Ascending aorta (tissue), 2 donors: ENCODE measurements at regions not wholly inside any gene's neighbourhood (a gene's known extent, or its start where the extent isn't known, plus 50 kb on each side); places are given as distances from the start of the nearest gene placed in this dataset.

Experiments used
- DNase-seq, 2 donors: peaks; one replicate each; pipeline ENCODE4 v3.0.0-alpha.2; 2019; ENCODE audit warnings: low spot score in 2 of 2
- H3K27ac ChIP-seq, 2 donors: fragments of 200-600 bp; sonication (generic); one replicate each; pipeline ENCODE4 v1.5.1; 2016 to 2017; ENCODE audit warnings: mild to moderate bottlenecking in 1 of 2
- H3K27me3 ChIP-seq: fragments of 200-600 bp; sonication (generic); one replicate; pipeline ENCODE4 v1.5.1; 2017
- H3K36me3 ChIP-seq, 2 donors: fragments of 200-600 bp; sonication (generic); one replicate each; pipeline ENCODE4 v1.5.1; 2016
- H3K4me1 ChIP-seq, 2 donors: fragments of 200-600 bp; sonication (generic); one replicate each; pipeline ENCODE4 v1.5.1; 2016 to 2017; ENCODE audit warnings: mild to moderate bottlenecking in 1 of 2
- H3K4me3 ChIP-seq, 2 donors: fragments of 200-600 bp; sonication (generic); one replicate each; pipeline ENCODE4 v1.5.1; 2016 to 2017; ENCODE audit warnings: mild to moderate bottlenecking in 1 of 2
- H3K9me3 ChIP-seq, 2 donors: fragments of 200-600 bp; sonication (generic); one replicate each; pipeline ENCODE4 v1.5.1; 2016
- CTCF ChIP-seq, 3 experiments: fragments of 200-600 bp in 2 of 3; fragments of 450-650 bp in 1 of 3; sonication (generic) in 2 of 3; IDR thresholded peaks; one replicate each; pipeline ENCODE4 v1.5.1; 2016 to 2019; ENCODE audit warnings: antibody characterized with exemption in 3 of 3, mild to moderate bottlenecking in 1 of 3, moderate library complexity in 1 of 3
- intact Hi-C: fragments of 100-400 bp; cut with DNase I; formaldehyde crosslinking; loops from one replicate; pipeline ENCODE4 v1.15.1; 2023

- no peak overlapping the region for H3K27ac ChIP-seq
- DNase-seq: no peak
- TF ChIP-seq CTCF (IDR thresholded peaks at IDR 0.05): no peak
- no peaks in the 10 kb centered on the region for H3K27me3 ChIP-seq
- H3K4me3 ChIP-seq: no peak overlapping the region
- no peaks in the 10 kb centered on the region for H3K4me1 ChIP-seq
- no peaks in the 10 kb centered on the region for H3K9me3 ChIP-seq
- no peaks in the 10 kb centered on the region for H3K36me3 ChIP-seq
- intact Hi-C loops: no loop called here
Measured at GRCh38 chr4:26145212-26145611, 175.6 kb upstream of the RBPJ start.

DNA sequence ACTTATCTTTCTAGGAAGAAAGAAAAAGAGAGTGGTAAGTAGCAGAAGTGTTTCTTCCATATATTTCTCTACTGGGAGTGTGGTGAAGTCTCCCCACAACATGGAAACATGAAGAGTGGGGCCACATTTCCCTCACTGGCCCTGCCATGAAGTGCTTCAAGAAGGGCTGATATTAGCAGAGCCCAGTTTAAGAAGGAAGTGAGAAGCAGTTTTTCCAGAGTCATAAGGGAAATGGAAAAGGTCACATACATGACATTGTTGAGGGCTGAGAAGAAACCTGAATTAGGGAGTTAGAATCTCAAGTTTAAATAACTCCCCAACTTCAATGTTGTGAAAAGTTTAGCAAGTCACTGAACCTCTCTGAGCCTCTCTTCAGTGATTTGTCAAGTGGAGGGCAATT lies 171.9 kb upstream of the RBPJ start:
- Histone ChIP-seq H3K4me3 (no peak overlapping the region), H3K9me3 (no peaks in the 10 kb centered on the region), H3K27me3 (no peaks in the 10 kb centered on the region), H3K27ac (no peak overlapping the region), H3K4me1 (no peaks in the 10 kb centered on the region), H3K36me3 (no peaks in the 10 kb centered on the region)
- intact Hi-C loops: no loop called here
- no peak for DNase-seq
- no peak for TF ChIP-seq CTCF (IDR thresholded peaks at IDR 0.05)

- Histone ChIP-seq H3K4me3 (no peak overlapping the region), H3K9me3 (no peaks in the 10 kb centered on the region), H3K36me3 (no peaks in the 10 kb centered on the region), H3K27ac (peak overlapping the region in 1 of 2 donors; percentile 4), H3K27me3 (no peaks in the 10 kb centered on the region), H3K4me1 (no peaks in the 10 kb centered on the region)
- peak in 1 of 2 donors; percentile 50 for DNase-seq
- no peak for TF ChIP-seq CTCF (IDR thresholded peaks at IDR 0.05)
- intact Hi-C loops: no loop called here
Measured at GRCh38 chr4:26150948-26151347, 169.9 kb upstream of the RBPJ start.

- H3K27me3 ChIP-seq: no peaks in the 10 kb centered on the region
Measured at GRCh38 chr4:26151615-26152014, 169.2 kb upstream of the RBPJ start.

GRCh38 chr4:26152056-26152455 lies 168.8 kb upstream of the RBPJ start:
- peak in 1 of 2 donors; percentile 44 for DNase-seq
- no peaks in the 10 kb centered on the region for H3K4me1 ChIP-seq
- H3K4me3 ChIP-seq: no peak overlapping the region
- intact Hi-C loops: no loop called here
- H3K9me3 ChIP-seq: no peaks in the 10 kb centered on the region
- TF ChIP-seq CTCF (IDR thresholded peaks at IDR 0.05): no peak
- no peaks in the 10 kb centered on the region for H3K36me3 ChIP-seq
- H3K27ac ChIP-seq: no peak overlapping the region
- H3K27me3 ChIP-seq: no peaks in the 10 kb centered on the region

More at GRCh38 chr4:26151615-26152014, 169.2 kb upstream of the RBPJ start:
- peak in 1 of 2 donors; percentile 37 for DNase-seq
- intact Hi-C loops: no loop called here
- H3K36me3 ChIP-seq: no peaks in the 10 kb centered on the region
- no peak for TF ChIP-seq CTCF (IDR thresholded peaks at IDR 0.05)
- H3K9me3 ChIP-seq: no peaks in the 10 kb centered on the region
- peak overlapping the region in 1 of 2 donors; percentile 4 for H3K27ac ChIP-seq
- H3K4me3 ChIP-seq: no peak overlapping the region
- H3K4me1 ChIP-seq: no peaks in the 10 kb centered on the region

DNA sequence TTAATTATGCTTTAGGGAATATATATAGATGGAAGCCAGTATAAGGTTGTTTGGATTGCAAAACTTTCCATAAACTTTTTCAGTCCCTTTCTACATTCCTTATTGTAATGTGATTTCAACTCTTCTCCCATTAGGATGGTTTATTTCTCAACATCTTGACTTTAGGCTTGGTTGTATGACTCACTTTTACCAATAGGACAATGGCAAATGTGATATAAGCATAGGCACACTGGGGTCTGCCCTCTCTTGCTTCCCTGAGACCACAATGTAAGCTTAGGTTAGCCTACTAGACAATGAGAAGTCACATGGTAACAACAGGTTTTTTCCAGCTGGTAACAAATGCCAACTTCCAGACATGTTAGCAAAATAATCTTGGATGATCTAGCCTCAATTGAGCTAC lies 163.3 kb upstream of the RBPJ start:
- no peaks in the 10 kb centered on the region for H3K27me3 ChIP-seq
- DNase-seq: no peak
- no peak overlapping the region for H3K4me3 ChIP-seq
- H3K36me3 ChIP-seq: no peaks in the 10 kb centered on the region
- no peaks in the 10 kb centered on the region for H3K4me1 ChIP-seq
- no peak overlapping the region for H3K27ac ChIP-seq
- no peak for TF ChIP-seq CTCF (IDR thresholded peaks at IDR 0.05)
- H3K9me3 ChIP-seq: no peaks in the 10 kb centered on the region
- intact Hi-C loops: no loop called here
